HG03175 (cell line): ENCODE measurements at regions not wholly inside any gene's neighbourhood (a gene's known extent, or its start where the extent isn't known, plus 50 kb on each side); places are given as distances from the start of the nearest gene placed in this dataset.

Experiments
- ATAC-seq: cut with Tn5 transposase; IDR thresholded peaks from one replicate; pipeline ENCODE4 v1.9.1; 2021; ENCODE audit warnings: mild to moderate bottlenecking, moderate library complexity; ENCODE audit not compliant: unreplicated experiment

DNA sequence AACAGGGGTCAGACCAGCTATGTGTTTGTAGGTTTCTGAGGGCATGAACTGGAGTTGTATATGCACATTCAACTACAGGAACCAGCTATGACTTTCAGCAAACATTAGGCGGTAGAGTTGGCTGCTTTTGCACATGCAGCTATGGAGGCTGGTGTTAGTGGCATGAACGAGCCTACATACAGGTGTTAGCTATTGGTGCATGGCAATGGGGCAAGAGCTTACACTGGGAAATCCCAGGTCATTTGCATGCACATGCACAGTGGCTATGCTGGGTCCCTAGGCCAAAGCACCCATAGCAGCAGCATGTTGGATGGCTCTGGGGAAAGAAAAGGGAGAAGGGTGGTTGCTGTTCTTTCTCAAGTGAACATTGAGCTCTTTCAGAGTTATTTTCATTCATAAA, 1018.5 kb upstream of the PHF14 start:
- ATAC-seq = no peak

DNA sequence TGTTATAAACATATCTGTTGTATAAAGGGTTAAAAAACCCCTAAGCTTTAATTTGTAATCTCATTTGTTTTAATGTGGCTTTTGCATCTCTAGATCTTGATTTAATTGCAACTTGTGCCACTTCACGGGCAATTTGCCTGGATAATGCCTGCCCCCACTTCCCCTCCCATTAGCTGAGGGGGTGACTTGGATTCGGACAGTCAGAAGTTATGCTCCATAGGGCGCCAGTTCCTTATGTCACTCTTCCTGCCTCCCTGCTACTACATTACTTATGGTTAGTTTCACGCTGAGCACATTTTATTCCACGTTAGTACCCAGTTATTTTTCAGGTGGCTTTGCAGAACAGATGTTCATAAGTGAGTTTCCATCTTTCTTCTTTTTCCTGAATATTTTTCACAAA, 1015.2 kb upstream of the PHF14 start:
- no peak for ATAC-seq

- ATAC-seq = no peak
Observed at GRCh38 chr7:9960460-9960859, 1013.2 kb upstream of the PHF14 start.

DNA sequence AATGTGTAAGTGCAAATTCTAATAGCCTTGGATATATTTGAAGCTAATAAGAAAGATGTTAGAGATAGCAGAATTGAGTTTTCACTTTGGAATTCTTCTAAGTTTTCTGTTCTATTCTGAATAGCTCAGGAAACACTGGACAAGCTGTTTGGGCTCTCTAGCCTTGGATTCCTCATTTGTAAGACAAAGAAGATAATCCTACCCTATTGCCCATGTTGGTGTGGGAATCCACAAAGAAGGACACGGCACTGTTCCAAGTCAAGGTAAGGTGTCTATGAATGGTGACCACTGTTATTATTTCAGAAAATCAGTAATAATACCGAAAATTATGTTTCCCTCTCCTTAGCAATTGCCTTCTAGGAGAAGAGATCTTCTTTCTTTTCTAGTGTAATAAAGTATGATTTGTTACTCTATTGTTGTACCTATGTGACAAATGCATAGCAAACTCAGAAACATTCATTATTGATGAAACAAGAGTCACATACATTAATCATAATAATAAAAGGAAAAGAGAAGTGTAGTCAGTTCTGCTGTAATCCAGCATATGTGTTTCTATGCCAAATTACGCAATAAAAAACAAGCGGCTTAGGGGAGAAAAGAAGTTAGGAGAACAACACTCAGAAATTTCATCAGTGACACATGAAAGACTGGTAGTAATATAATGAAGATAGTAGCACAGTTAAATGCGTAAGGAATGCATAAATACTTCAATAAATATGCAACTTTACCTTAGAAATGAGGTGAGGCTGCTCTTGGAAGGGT, 1012.3 kb upstream of the PHF14 start:
- no peak for ATAC-seq

DNA sequence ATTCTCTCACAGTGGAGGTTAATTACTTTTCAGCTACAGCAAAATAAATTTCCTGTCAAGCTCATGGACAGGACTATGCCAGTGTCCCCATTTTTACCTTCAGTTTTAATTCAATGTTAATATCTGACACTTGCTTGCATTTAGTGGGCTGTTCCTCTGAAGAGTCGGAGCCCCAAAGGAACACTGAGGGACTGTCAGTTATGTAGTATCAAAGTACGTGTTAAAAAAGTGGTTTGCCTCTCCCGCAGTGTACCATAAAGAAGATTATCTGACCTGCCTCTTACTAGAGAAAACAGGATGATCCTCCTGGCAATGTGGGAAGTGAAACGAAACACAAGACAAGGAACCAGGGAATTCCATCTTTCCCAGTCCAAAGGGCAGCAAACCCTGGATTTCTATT, 1010.9 kb upstream of the PHF14 start:
- ATAC-seq = no peak

- ATAC-seq = no peak
Observed at GRCh38 chr7:9978106-9979064, 995.3 kb upstream of the PHF14 start.

- no peak for ATAC-seq
Observed at GRCh38 chr7:9981742-9982349, 991.8 kb upstream of the PHF14 start.

DNA sequence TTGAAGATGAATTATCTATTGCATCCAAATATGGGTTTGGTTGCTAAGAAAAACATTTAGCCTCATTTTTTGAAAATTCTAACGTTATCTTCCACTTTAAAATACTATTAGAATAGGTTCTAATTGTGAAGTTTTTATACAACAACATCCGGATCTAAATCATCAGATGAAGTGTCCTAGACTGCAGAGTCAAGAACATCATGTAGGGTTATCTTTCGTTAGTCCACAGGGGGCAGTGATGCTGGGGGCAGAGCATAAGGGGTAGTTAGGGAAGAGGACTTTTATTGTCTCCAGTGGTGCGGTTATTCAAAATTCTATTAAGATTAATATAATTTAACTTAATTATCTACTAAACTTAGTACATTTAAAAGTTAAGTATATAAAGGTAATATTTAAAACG, 990.6 kb upstream of the PHF14 start:
- no peak for ATAC-seq

DNA sequence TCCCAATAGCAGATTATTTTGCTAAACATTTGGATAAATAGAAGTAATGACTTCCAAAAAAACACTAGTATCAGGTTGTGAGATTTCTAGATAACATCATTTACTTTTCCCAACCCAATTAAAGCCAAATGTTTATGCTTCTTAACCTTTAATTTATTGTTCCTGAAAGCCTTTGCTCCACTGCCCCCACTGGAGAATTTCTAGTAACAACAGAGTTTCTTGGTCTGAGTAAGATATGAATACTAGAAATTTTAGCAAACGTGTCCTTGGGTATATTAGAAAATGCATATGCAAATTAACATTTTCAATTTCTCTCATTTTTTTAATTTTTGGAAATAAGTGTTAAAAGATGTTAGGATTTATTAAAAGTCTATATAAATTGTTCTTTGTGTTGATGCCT, 958.0 kb upstream of the PHF14 start:
- no peak for ATAC-seq

- no peak for ATAC-seq
Observed at GRCh38 chr7:10022480-10022879, 951.2 kb upstream of the PHF14 start.

GRCh38 chr7:10022957-10023356, 950.7 kb upstream of the PHF14 start:
- no peak for ATAC-seq

DNA sequence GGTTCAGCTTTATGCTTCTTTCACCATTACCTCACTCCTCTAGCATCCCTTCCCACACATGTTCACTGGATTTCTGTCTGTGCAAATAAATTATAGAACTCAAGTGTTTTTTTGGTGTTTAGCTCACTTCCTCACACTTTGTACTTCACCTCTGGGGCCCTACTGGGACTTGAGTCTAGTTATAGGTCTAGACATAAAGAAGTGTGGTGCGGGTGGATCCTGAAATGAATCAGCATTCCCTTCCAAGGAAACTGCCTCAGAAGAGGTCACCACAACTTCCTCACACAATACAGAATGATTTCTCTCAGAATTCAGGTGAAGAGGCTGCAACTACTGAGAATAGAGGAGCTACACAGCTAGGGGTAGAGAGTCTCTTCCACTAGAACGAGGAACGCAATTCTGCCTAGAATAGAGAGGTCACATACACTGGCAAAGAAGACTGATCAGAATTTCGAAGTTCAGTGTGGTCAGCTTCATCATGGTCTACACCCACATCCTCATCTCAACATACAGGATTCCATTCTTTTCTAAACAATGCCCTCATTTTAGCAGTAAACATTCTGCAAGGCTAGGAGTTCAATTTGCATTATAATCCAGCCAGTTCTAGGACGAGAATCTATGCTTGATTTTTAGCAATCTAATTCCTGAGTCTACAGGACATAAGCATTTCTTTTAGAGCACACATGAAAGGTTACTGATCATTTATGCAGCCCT, 938.7 kb upstream of the PHF14 start:
- no peak for ATAC-seq

- ATAC-seq = no peak
Observed at GRCh38 chr7:10036693-10037092, 937.0 kb upstream of the PHF14 start.

DNA sequence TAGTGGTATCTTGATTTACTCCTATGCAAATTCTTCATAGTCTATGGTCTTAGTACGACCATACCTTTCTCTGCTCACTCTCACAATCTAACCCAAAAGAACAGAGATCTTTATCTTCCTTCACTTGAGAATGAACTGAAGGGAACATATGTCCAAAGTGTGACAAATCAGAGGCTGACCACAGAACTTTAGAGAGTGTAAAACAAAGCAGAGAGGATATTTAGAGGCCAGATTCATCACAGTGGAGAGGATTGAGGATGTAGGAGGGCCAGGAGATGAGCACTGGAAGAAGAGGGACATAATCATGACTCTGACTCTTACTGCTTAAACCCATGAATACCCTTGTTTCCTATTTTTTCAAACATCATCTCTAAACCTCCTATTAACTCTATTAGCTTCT, 935.3 kb upstream of the PHF14 start:
- no peak for ATAC-seq

- no peak for ATAC-seq
Observed at GRCh38 chr7:10040674-10041073, 933.0 kb upstream of the PHF14 start.

- ATAC-seq = no peak
Observed at GRCh38 chr7:10070899-10071298, 902.8 kb upstream of the PHF14 start.

- no peak for ATAC-seq
Observed at GRCh38 chr7:10075866-10076265, 897.8 kb upstream of the PHF14 start.

- no peak for ATAC-seq
Observed at GRCh38 chr7:10076660-10077300, 896.9 kb upstream of the PHF14 start.

DNA sequence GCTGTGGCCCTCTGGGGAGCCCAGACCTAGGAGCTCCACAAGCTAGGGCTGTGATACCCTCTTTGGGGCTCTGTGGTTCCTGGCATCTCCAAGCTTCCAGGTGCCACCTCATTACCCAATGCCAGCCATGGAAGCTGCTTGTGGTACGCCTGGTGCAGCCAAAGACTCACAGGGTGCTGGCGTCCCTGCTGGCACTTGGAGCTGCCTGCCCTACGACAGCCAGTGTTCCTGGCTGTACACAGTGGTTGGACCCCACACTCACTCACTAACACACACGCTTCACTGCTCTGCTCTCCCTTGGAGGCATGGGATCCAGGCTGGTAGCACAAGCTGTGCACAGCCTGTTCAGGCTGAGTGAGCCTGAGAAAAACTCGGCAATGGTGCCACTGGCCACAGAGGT, 894.1 kb upstream of the PHF14 start:
- ATAC-seq = no peak

- no peak for ATAC-seq
Observed at GRCh38 chr7:10082896-10083295, 890.8 kb upstream of the PHF14 start.

- ATAC-seq = no peak
Observed at GRCh38 chr7:10083766-10084165, 889.9 kb upstream of the PHF14 start.
